Endothelial cell of umbilical vein (primary cell): ENCODE measurements at regions not wholly inside any gene's neighbourhood (a gene's known extent, or its start where the extent isn't known, plus 50 kb on each side); places are given as distances from the start of the nearest gene placed in this dataset.

ENCODE experiments used
- BruUV-seq: library from RNA; stranded (reverse); fragments of 400-500 nt; replicated peaks from 2 replicates; lab custom pipeline; 2021; lab: Mats Ljungman, UMichigan
- CTCF ChIA-PET: fragments of 300-600, 350-600 bp; sonication (Branson Sonifier 250); formaldehyde crosslinking; loops from one replicate; lab custom pipeline; 2021; ENCODE audit warnings: antibody characterized with exemption, inconsistent platforms; lab: Charles Lee
- POLR2A ChIA-PET: fragments of 300-600, 350-600 bp; sonication (Branson Sonifier 250); formaldehyde crosslinking; loops from one replicate; lab custom pipeline; 2021; ENCODE audit warnings: antibody characterized with exemption, inconsistent platforms; lab: Charles Lee
- DNase-seq: peaks from one replicate; pipeline ENCODE4 v3.0.0-alpha.2; 2011; ENCODE audit warnings: low read depth, low spot score
- FAIRE-seq: peaks from 2 replicates; lab custom pipeline; 2011; peaks lifted over from hg19 to GRCh38; lab: Jason Lieb, UNC
- H2AFZ ChIP-seq: 2 replicates; pipeline ENCODE4 v1.6.0; 2012; ENCODE audit warnings: low read depth, low read length, control low read depth, inconsistent platforms
- H3K27ac ChIP-seq: 2 replicates; pipeline ENCODE4 v1.5.1; 2011; ENCODE audit warnings: low read depth, mild to moderate bottlenecking, control low read depth, low read length, moderate library complexity; ENCODE audit not compliant: insufficient read depth
- H3K27me3 ChIP-seq, 2 experiments: 2 replicates each; pipeline versions ENCODE4 v1.6.0 to v1.6.1; 2011; ENCODE audit warnings: low read length in 2 of 2, mixed read lengths in 1 of 2; ENCODE audit not compliant: control insufficient read depth in 2 of 2, insufficient read depth in 2 of 2
- H3K36me3 ChIP-seq, 2 experiments: 2 replicates in 1 of 2; 3 replicates in 1 of 2; pipeline ENCODE4 v1.5.1; 2011; ENCODE audit warnings: low read length in 2 of 2, mild to moderate bottlenecking in 1 of 2, moderate library complexity in 1 of 2; ENCODE audit not compliant: control insufficient read depth in 2 of 2, insufficient read depth in 2 of 2; ENCODE audit errors: extremely low read depth in 1 of 2
- H3K4me1 ChIP-seq: 3 replicates; pipeline ENCODE4 v1.5.1; 2011; ENCODE audit warnings: mild to moderate bottlenecking, low read length; ENCODE audit not compliant: control insufficient read depth, insufficient read depth; ENCODE audit errors: extremely low read depth
- H3K4me2 ChIP-seq: 2 replicates; pipeline ENCODE4 v1.6.1; 2011; ENCODE audit warnings: low read length, control low read depth, mixed read lengths; ENCODE audit not compliant: insufficient read depth
- H3K4me3 ChIP-seq, 3 experiments: fragments of 200-600 bp in 1 of 3; sonication (generic), shearing (Covaris generic) in 1 of 3; replicated peaks in 1 of 3; 2 replicates each; pipeline ENCODE4 v1.5.1; 2011 to 2016; ENCODE audit warnings: control low read depth in 3 of 3, low read length in 3 of 3, mild to moderate bottlenecking in 2 of 3, inconsistent platforms in 1 of 3, low read depth in 1 of 3, moderate library complexity in 1 of 3; ENCODE audit not compliant: insufficient read depth in 1 of 3
- H3K79me2 ChIP-seq: 2 replicates; pipeline ENCODE4 v1.6.0; 2012; ENCODE audit warnings: low read length, inconsistent platforms; ENCODE audit not compliant: control insufficient read depth, insufficient read depth
- H3K9ac ChIP-seq: replicated peaks from 2 replicates; pipeline ENCODE3; 2011; ENCODE audit warnings: low read length, control low read depth; ENCODE audit not compliant: insufficient read depth; ENCODE audit errors: extremely low read depth
- H3K9me1 ChIP-seq: replicated peaks from 3 replicates; pipeline ENCODE4 v1.6.0; 2011; ENCODE audit warnings: mild to moderate bottlenecking, low read length; ENCODE audit not compliant: control insufficient read depth, insufficient read depth; ENCODE audit errors: extremely low read depth
- H3K9me3 ChIP-seq: replicated peaks from 2 replicates; pipeline ENCODE4 v1.5.1; 2012; ENCODE audit warnings: low read length, inconsistent platforms; ENCODE audit not compliant: control insufficient read depth, insufficient read depth
- H4K20me1 ChIP-seq: replicated peaks from 2 replicates; pipeline ENCODE3; 2011; ENCODE audit warnings: mild to moderate bottlenecking, low read length; ENCODE audit not compliant: control insufficient read depth, insufficient read depth; ENCODE audit errors: extremely low read depth
- EZH2 ChIP-seq: IDR thresholded peaks from 2 replicates; pipeline ENCODE4 v1.6.1; 2012; ENCODE audit warnings: borderline replicate concordance, low read depth, mild to moderate bottlenecking, moderate library complexity, low read length, inconsistent platforms; ENCODE audit not compliant: severe bottlenecking
- FOS ChIP-seq: IDR thresholded peaks from 2 replicates; pipeline ENCODE4 v1.6.1; 2011; ENCODE audit warnings: mild to moderate bottlenecking, low read length, moderate library complexity, borderline replicate concordance; ENCODE audit not compliant: insufficient read depth
- GATA2 ChIP-seq: IDR thresholded peaks from 2 replicates; pipeline ENCODE4 v1.7.0; 2011; ENCODE audit warnings: low read depth, mild to moderate bottlenecking, moderate library complexity, mixed read lengths, low read length; ENCODE audit not compliant: insufficient read length, insufficient read depth
- JUN ChIP-seq: IDR thresholded peaks from 2 replicates; pipeline ENCODE4 v1.6.1; 2011; ENCODE audit warnings: borderline replicate concordance, low read depth; ENCODE audit not compliant: insufficient read length, insufficient read depth
- MAX ChIP-seq: IDR thresholded peaks from 2 replicates; pipeline ENCODE4 v1.6.1; 2011; ENCODE audit not compliant: insufficient read depth, insufficient read length
- MYC ChIP-seq: IDR thresholded peaks from one replicate; pipeline ENCODE4 v1.6.1; 2011; ENCODE audit warnings: mild to moderate bottlenecking, low read depth, low read length
- POLR2A ChIP-seq: IDR thresholded peaks from 2 replicates; pipeline ENCODE4 v1.6.1; 2012; ENCODE audit warnings: low read depth, mild to moderate bottlenecking, control low read depth, low read length
- POLR2AphosphoS5 ChIP-seq: IDR thresholded peaks from 2 replicates; pipeline ENCODE4 v1.6.1; 2012; ENCODE audit warnings: low read depth, mild to moderate bottlenecking, control low read depth, low read length, moderate library complexity; ENCODE audit not compliant: insufficient read depth
- dilution Hi-C: fragments of 300-500 bp; cut with MboI; formaldehyde crosslinking; loops from one replicate; pipeline ENCODE4 v1.15.0; 2019; ENCODE audit warnings: low sequenced_read_pairs; ENCODE audit not compliant: extremely low pct_ligation_motif_present
- intact Hi-C: fragments of 100-400 bp; cut with micrococcal nuclease; formaldehyde crosslinking; loops from one replicate; pipeline ENCODE4 v1.10.0; 2022
- TF ChIP-seq, protein P1 (sequence below), 2 donors: IDR thresholded peaks; 1 replicate in 1 of 2; 2 replicates in 1 of 2; pipeline ENCODE4 v1.5.1; 2011; ENCODE audit warnings: low read length in 2 of 2, mild to moderate bottlenecking in 2 of 2, moderate library complexity in 2 of 2, control low read depth in 1 of 2, inconsistent platforms in 1 of 2, low read depth in 1 of 2; ENCODE audit not compliant: insufficient read depth in 1 of 2; ENCODE audit errors: extremely low read depth in 1 of 2

DNA sequence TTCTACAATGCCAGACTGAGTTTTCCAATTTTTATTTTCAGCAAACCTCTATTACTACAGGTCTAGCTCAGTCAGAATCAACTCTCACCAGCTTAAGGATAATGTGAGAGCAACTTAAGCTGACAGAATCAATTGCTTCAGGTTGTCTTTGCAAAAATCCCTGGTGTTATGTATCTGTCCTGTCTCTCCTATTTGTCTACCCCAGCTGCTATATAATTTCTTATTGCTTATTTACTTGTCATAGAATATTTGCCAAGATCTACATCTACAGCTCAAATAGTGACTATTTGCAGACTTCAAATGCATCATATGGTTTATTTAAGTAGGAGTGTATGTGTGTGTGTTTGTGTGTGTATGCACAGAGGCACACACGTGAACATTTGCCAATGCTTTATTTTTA lies 54.1 kb downstream of the FOXG1 start:
- BruUV-seq, result no TSS peak

More for the DNA sequence above, 54.1 kb downstream of the FOXG1 start:
- H3K27me3 ChIP-seq, result no peaks in the 10 kb centered on the region
- no peak for TF ChIP-seq GATA2
- TF ChIP-seq MYC, result no peak
- no peak for TF ChIP-seq FOS
- no peak for TF ChIP-seq EZH2
- TF ChIP-seq POLR2A, result no peak
- TF ChIP-seq POLR2AphosphoS5, result no peak
- no peak for TF ChIP-seq MAX
- TF ChIP-seq, protein P1, sequence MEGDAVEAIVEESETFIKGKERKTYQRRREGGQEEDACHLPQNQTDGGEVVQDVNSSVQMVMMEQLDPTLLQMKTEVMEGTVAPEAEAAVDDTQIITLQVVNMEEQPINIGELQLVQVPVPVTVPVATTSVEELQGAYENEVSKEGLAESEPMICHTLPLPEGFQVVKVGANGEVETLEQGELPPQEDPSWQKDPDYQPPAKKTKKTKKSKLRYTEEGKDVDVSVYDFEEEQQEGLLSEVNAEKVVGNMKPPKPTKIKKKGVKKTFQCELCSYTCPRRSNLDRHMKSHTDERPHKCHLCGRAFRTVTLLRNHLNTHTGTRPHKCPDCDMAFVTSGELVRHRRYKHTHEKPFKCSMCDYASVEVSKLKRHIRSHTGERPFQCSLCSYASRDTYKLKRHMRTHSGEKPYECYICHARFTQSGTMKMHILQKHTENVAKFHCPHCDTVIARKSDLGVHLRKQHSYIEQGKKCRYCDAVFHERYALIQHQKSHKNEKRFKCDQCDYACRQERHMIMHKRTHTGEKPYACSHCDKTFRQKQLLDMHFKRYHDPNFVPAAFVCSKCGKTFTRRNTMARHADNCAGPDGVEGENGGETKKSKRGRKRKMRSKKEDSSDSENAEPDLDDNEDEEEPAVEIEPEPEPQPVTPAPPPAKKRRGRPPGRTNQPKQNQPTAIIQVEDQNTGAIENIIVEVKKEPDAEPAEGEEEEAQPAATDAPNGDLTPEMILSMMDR (IDR thresholded peaks at IDR 0.05; ENCODE audit: extremely low read depth in 1 of 2, insufficient read depth in 1 of 2, low read depth in 1 of 2, low read length in 2 of 2), result no peak
- TF ChIP-seq JUN, result no peak
- no peak for DNase-seq
- H3K9me1 ChIP-seq, result no peaks in the 10 kb centered on the region
- POLR2A ChIA-PET, result no interaction called here
- CTCF ChIA-PET, result no interaction called here
- dilution Hi-C loops (no loop called here), intact Hi-C loops (no loop called here)
- no peaks in the 10 kb centered on the region for H4K20me1 ChIP-seq
- H3K4me3 ChIP-seq, result no peak overlapping the region
- no peak for FAIRE-seq
- H3K9ac ChIP-seq, result no peak overlapping the region
- H3K36me3 ChIP-seq, result no peaks in the 10 kb centered on the region
- no peak overlapping the region for H3K4me2 ChIP-seq
- H3K79me2 ChIP-seq, result no peaks in the 10 kb centered on the region
- H3K4me1 ChIP-seq, result no peaks in the 10 kb centered on the region
- H3K9me3 ChIP-seq, result no peaks in the 10 kb centered on the region
- H3K27ac ChIP-seq, result no peak overlapping the region
- H2AFZ ChIP-seq, result no peak overlapping the region
